ENCODE measurements at regions not wholly inside any gene's neighbourhood (a gene's known extent, or its start where the extent isn't known, plus 50 kb on each side); places are given as distances from the start of the nearest gene placed in this dataset.

DNA sequence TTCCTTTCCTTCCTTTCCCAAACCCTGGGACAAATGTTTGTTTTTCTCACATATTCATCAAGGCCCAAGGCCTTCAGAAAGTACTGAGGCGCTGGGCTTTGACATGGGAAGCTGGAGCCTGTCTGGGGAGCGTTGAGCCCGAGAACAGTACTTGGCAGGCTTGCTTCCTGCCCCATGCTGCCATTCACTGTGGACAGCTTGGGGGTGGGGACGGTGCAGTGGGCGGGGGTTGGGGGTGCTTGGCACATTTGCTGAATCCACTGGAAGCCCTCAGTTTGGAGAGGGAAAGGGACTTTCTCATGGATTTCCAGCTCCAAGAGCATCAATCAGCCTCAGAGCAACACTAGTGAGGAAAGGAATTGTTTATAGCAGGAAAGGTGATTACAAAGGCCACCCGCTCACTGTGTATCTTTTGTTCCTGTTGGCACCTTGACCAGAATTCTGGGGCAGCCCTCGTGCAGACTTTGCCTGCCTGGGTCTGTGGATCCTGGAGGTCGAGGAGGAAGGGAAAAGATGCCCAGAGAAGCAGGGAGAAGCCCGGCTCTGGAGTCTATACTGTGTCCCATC lies 199.8 kb upstream of the RGMA start:
- in situ Hi-C loops (cut with HindIII; ENCODE audit: low pct_unique_long_range_greater_than_20kb, low sequenced_read_pairs), result no loop called here
- DNase-seq (ENCODE audit: low read depth), result no peak

DNA sequence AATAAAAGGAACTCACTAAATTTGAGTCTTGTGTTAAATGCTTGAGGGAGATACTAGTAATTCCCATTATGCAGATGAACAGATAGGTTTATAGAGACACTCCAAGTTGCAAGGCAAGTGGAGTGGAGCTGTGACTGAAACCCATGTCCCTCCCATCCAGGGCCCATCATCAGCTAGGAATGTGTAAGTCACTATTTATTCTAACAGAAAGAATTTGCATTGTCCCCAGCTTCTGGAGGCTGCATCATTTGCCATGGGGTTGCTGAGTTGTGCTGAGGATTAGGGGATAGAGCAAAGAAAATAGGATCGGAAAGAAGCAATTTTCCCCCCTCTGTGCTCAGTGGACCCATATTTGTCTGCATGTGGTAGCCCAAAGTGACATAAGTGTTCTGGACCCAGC lies 197.4 kb upstream of the RGMA start:
- no peak for DNase-seq (ENCODE audit: low read depth)
- in situ Hi-C loops (cut with HindIII; ENCODE audit: low pct_unique_long_range_greater_than_20kb, low sequenced_read_pairs), result no loop called here

DNA sequence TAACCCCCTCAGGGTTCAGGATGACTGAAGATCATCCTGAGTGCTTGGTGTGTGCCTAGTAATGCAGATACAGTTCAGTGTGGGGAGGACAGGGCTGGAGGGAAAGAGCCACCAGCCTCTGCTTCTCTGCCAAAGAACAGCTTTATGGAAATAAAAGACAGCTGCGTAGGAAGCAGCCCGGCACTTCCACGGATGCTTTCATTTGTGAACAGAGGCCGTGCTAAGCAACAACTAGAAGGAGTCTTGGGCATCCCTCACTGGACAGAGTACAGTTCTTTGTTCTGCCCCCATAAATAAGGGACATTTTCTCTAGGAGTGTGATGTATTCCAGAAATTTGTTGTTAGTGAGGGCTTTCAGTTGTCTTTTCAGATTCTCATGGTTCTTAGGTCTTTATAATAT lies 194.8 kb upstream of the RGMA start:
- no peak for DNase-seq (ENCODE audit: low read depth)
- in situ Hi-C loops (cut with HindIII; ENCODE audit: low pct_unique_long_range_greater_than_20kb, low sequenced_read_pairs), result no loop called here

DNA sequence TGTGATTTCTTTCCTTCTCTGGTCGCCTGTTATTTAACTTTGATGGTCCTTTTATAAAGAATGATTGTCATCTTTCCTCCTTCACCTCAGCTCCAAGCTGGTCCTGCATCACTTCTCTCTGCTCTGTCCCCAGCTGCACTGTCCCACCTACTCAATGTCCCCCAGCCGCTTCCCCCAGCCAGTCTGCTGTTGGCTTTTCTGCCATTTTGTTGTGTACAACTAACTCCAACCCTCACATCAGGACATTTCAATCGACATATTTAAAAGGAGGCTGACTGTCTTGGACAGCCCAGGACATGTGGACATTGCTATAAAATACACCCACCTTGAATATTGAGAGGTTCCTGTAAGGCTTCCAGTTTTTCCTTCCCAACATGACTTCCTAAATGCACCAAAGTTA lies 193.8 kb upstream of the RGMA start:
- in situ Hi-C loops (cut with HindIII; ENCODE audit: low pct_unique_long_range_greater_than_20kb, low sequenced_read_pairs), result no loop called here
- DNase-seq (ENCODE audit: low read depth), result no peak

DNA sequence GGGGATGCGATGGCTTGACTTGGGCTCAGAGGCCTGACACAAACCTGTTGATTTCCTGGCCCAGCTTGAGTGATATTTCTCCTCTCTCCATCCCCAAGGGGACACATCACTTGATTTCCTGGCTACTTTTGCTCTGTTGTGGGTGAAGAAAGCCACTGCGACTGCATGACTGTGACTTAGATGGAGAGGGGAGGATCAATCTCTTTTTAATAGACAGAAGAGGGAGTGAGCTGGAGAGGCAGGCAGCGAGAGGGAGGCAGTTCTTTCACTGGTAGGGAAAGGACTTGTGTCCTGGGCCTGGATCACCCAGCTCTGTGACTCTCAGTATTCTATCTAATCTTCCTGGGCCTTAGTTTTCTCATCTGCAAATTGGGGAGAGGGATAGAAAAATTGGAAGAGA lies 189.8 kb upstream of the RGMA start:
- in situ Hi-C loops (cut with HindIII; ENCODE audit: low pct_unique_long_range_greater_than_20kb, low sequenced_read_pairs), result no loop called here
- DNase-seq (ENCODE audit: low read depth), result no peak

DNA sequence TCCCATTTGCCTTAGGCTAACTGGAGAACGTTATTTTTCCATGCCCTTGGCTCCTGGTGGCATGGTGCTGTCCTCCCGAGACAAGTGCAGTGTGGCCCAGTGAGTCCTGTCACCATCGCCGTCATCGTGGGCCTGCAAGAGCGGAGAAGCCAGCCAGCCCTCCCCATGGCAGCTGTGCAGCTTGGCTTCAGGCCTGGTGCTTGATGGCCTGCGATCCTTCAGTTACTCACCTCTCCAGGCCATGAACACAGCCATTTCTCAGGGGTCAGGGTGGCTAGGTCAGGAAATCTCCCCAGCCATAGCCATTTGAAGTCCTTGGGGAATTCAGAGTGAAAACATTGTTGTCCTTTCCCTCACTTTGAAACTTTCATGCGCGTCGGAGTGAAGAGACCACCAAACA lies 189.0 kb upstream of the RGMA start:
- in situ Hi-C loops (cut with HindIII; ENCODE audit: low pct_unique_long_range_greater_than_20kb, low sequenced_read_pairs), result no loop called here

DNA sequence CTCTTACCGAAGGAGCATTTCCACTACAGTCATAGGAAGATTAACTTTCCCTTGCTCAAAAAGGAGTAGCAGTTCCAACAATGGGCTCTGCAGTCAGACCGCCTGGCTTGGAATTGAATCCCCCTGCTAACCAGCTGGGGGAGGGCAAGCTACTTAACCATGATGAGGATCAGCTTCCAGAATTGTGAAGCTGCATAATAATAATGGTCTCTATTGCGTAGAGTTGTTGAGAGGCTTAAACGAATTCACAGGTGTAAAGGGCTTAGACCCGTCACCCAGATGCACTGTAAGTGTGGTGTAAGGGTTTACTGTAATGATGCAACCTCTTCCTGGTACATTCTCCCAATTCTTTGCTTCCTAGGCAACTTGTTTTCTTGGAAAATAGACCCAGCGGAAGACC lies 185.2 kb upstream of the RGMA start:
- no peak for DNase-seq (ENCODE audit: low read depth)
- in situ Hi-C loops (cut with HindIII; ENCODE audit: low pct_unique_long_range_greater_than_20kb, low sequenced_read_pairs), result no loop called here

More for the DNA sequence above, 189.0 kb upstream of the RGMA start:
- DNase-seq (ENCODE audit: low read depth), result no peak

DNA sequence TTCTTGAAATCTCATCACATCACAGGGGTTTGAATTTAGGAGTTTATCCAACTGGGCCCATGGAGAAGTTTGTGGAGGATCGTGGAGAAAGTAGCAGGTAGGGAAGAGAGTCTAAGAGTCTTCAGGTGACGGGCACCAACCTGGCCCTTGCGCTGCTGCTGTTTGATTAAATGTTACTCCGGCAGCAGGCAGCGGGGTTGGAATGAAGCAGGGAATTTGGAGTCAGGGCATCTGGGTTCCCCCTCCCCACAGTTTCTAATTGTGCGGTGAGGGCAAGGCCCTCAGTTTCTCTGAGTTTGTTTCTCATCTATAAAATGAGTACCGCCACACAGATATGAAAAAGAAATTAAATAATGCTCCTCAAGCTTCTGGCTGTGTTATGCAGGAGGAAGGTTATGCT lies 182.9 kb upstream of the RGMA start:
- in situ Hi-C loops (cut with HindIII; ENCODE audit: low pct_unique_long_range_greater_than_20kb, low sequenced_read_pairs), result no loop called here
- no peak for DNase-seq (ENCODE audit: low read depth)

DNA sequence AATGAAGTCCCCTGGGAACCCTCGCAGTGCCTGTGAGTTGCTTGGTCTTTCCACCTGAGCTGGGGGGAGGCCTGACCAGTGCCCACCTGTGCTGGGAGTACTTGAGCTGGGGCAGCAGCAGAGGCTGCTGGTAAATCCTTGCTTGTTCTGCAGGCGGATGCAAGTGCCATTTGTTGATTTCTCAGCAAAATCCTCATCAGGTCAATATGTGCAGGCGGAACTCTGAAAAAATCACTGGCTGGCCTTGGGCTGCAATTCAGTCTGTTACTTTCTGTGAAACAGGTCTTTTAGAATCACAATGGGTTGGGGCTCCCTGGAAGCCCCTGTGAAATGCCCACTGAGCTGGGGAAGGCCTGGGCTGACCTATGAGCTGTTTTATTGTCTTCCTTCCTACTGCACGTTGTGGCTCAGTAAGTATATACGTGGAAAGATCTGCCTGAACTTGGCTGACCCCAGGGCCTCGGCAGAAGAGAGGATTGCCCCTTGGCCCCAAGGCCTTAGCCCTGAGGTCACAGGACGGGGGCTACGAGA lies 182.0 kb upstream of the RGMA start:
- in situ Hi-C loops (cut with HindIII; ENCODE audit: low pct_unique_long_range_greater_than_20kb, low sequenced_read_pairs), result no loop called here

DNA sequence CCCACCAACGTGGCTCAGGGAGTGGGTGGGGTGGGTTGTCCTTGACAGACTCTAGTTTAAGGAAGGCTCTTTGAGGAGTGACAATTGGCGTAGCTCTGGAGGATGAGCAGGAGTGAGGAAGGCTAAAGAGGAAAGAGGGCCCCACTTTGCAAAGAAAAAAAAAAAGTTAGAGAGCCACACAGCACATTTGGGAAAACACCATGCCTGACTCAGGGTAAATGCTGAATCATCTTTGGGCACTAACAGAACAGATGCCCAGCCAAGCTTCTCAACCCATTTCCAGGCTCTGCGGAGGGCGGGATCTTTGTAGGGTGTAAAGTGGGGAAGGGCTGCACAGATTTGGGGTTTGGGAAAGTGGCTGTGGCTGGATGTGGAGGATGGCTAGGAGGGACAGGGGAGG lies 179.1 kb upstream of the RGMA start:
- in situ Hi-C loops (cut with HindIII; ENCODE audit: low pct_unique_long_range_greater_than_20kb, low sequenced_read_pairs), result no loop called here
- no peak for DNase-seq (ENCODE audit: low read depth)

More for the DNA sequence above, 182.0 kb upstream of the RGMA start:
- DNase-seq (ENCODE audit: low read depth), result no peak

DNA sequence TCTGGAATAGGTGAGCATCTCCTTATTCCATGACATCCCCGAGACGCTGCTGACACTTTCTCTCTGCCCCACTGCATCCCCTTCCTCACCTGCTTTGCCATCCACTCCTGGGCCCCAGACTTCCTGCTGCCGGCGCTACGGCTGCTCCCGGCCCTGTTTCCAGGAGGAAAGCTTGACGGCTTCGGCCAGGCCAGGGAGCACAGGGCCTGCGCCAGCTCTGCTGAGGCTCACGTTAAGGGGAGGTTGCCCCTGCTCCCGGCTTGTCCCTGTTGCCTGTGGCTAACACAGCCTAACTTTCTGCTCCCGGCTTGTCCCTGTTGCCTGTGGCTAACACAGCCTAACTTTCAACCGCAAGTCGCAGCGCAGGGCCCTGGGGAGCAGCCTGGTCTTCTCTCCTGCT lies 177.3 kb upstream of the RGMA start:
- in situ Hi-C loops (cut with HindIII; ENCODE audit: low pct_unique_long_range_greater_than_20kb, low sequenced_read_pairs), result no loop called here
- no peak for DNase-seq (ENCODE audit: low read depth)

DNA sequence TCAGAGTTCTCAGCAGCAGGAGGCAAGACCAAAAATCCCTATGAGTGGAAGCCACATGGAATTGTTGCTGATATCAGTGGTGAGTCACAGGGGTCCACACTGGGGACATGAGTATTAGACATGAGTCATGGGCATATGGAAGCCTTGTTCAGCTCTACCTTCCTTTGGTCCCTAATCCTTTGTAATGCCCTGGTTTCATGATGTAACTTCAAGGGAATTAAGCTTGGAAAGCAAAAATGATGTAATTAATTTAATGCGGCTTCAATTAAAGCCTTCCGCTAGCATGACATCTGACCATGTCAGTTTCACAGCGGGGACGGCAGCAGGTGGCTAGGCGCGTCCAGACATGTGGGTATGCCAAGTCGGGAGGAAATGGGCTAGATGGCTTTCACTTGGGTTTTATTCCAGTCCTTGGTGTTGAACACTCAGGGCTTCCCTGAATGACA lies 176.1 kb upstream of the RGMA start:
- no peak for DNase-seq (ENCODE audit: low read depth)
- in situ Hi-C loops (cut with HindIII; ENCODE audit: low pct_unique_long_range_greater_than_20kb, low sequenced_read_pairs), result no loop called here

DNA sequence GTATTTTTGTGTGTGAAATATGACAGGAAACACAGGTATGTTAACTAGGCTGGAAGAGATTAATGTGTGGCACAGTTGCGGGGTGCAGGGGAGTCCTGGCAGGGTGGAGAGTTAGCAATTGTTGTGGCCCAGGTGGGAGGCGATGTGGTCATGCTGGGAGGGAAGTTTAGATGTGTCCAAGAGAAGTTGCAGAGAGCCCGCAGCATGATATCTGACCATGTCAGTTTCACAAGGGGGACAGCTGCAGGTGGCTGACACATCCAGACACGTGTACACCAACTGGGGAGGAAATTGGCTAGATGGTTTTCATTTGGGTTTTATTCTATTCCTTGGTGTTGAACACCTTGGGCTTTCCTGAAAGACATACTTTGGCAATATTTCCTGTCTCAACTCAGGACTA lies 172.8 kb upstream of the RGMA start:
- in situ Hi-C loops (cut with HindIII; ENCODE audit: low pct_unique_long_range_greater_than_20kb, low sequenced_read_pairs), result no loop called here

DNA sequence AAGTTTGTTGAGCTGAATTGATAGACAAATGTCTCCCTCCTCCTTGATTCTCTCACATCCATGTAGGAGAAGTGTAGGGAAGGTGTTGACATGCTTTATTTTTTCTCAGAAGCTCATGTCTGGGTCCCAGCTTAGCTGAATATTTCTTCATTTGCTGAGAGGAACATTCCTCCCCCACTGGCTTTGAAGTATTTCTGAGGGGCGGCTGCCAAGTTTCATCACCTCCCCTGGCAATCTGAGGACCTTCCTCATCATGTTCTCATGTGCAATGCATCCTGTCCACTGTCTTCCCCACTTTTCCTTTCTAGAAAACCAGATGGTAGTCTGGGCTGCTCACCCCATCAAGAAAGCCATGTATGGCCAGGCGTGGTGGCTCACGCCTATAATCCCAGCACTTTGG lies 168.9 kb upstream of the RGMA start:
- no peak for DNase-seq (ENCODE audit: low read depth)
- in situ Hi-C loops (cut with HindIII; ENCODE audit: low pct_unique_long_range_greater_than_20kb, low sequenced_read_pairs), result no loop called here

More for the DNA sequence above, 172.8 kb upstream of the RGMA start:
- DNase-seq (ENCODE audit: low read depth), result no peak

DNA sequence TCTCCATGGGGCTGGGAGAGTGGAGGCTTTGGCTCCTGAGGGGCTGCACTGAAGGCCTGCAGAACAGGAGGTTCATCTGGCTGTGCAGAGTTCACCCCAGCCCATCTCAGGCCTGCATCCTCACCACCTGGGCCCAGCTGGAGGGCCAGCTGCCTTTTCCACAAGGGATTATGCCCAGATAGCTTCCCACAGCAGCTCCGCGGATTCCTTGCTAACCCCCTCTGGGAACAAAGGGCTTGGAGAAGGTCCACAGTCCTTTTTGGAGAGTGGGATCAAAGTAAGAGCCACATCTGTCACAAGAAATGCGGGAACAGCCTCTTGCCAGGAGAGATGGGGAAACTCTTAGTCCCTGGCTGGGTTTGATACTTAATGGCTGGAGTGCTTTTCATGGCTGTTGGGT lies 164.7 kb upstream of the RGMA start:
- DNase-seq (ENCODE audit: low read depth), result no peak
- in situ Hi-C loops (cut with HindIII; ENCODE audit: low pct_unique_long_range_greater_than_20kb, low sequenced_read_pairs), result no loop called here

DNA sequence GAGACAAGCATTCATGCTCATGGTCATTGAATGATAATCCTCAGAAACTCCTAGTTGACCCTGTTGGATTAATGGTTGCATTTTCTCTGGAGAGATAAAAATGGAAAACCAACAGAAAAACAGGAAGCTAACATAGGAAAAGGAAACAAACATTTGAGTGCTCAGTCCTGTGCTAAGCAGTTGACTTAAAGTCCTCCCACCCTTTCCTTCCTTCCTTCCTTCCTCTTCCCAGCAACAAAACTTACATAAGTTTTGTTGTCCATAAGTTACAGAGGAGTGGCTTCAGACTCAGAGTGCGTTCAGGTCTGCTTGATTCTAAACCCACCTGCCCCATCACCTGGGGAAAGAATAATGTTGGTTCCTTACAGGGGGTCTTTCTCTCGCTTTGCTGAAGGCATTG lies 163.8 kb upstream of the RGMA start:
- DNase-seq (ENCODE audit: low read depth), result no peak
- in situ Hi-C loops (cut with HindIII; ENCODE audit: low pct_unique_long_range_greater_than_20kb, low sequenced_read_pairs), result no loop called here

DNA sequence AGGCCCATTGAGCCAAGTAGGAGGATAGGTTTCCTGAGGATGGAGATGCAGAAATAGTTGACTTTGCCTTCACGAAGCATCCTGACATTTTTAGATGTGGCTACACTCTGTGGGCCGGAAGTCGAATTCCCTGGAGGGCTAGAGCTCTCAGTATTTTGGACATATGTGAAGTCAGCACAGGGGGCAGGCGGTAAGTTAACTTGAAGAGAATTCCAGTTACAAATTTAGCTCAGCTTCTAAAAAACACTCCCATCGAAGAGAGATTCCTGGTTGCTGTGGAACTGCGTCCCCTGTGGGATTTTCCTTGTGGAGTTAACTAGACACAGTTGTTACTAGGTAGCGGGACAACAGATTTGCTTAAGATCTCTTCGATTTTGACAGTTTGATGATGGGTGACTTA lies 161.9 kb upstream of the RGMA start:
- no peak for DNase-seq (ENCODE audit: low read depth)
- in situ Hi-C loops (cut with HindIII; ENCODE audit: low pct_unique_long_range_greater_than_20kb, low sequenced_read_pairs), result no loop called here

DNA sequence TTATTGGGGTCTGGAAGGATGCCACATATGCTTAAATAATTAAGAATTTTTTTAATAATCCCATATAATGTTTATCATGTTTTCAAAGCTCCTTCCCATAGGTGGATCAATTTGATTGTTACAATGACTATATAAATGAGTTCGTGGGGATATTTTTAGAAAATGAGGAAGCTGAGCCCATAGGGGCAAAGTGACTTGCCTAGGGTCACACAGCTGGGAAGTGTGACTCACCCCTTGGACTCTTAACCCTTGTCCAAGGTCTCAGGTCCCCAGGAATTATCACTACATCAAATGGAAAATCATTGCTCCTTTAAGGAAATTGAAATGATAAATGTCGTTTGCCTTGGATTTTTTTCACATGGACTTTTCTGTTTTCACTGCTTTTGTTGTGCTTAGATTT lies 161.2 kb upstream of the RGMA start:
- in situ Hi-C loops (cut with HindIII; ENCODE audit: low pct_unique_long_range_greater_than_20kb, low sequenced_read_pairs), result no loop called here
- no peak for DNase-seq (ENCODE audit: low read depth)

DNA sequence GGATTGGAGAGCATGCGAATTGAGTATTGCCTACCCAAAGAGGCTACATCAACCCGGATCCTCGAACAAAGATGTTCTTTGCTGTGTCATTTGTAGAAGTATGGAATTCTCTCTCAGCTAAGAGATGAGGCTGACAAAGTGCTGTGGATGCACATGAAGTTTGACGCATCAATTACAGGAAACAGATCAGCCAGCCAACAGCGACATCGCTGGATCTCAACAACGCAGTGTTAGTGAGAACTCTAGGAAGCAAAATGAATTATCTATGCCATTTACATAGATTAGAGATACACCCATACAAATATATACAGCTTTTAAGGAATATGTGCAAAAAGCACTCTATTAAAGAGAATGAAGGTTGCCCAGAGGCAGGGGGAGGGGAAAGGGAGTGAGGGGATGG lies 160.6 kb upstream of the RGMA start:
- in situ Hi-C loops (cut with HindIII; ENCODE audit: low pct_unique_long_range_greater_than_20kb, low sequenced_read_pairs), result no loop called here
- no peak for DNase-seq (ENCODE audit: low read depth)

DNA sequence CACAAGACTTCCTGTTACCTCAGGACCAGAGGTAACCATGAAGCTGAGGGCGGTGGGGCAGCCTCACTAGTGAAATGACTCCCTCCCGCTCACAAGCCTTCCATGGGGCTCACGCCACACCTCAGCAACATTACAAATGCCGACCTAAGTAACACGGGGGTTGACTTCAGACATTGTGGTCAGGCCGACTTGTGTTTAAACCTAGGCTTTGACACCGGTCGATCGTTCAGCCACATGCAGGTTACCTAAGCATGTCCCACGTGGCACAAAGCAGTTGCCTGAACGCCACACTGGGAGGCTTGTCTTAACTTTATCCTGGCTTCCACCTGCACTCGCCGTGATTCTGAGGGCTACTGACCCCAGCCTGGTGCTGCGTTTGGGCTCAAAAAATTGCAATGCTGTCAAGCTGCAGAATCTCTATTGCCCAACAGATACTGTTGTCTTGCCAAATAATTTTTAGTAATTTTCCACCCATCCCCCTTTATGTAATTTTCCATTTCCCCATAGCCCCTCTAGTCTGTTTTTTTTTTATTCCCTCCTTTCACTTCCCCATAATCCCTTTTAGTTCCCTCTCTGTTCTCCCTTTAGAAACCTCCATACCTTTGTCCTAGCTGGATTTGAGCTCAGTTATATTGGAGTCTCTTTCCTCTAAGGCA lies 158.6 kb upstream of the RGMA start:
- in situ Hi-C loops (cut with HindIII; ENCODE audit: low pct_unique_long_range_greater_than_20kb, low sequenced_read_pairs), result no loop called here
- no peak for DNase-seq (ENCODE audit: low read depth)

All from Caki2 (cell line).